GM12878 (cell line): ENCODE measurements at regions not wholly inside any gene's neighbourhood (a gene's known extent, or its start where the extent isn't known, plus 50 kb on each side); places are given as distances from the start of the nearest gene placed in this dataset.

ENCODE experiments used
- ATAC-seq: fragments of 200-7000 bp; cut with Tn5 transposase; 3 replicates; pipeline ENCODE4 v1.9.1; 2020; ENCODE audit warnings: mild to moderate bottlenecking, moderate library complexity
- BruUV-seq: library from RNA; stranded (reverse); fragments of 400-500 nt; replicated peaks from 2 replicates; lab custom pipeline; 2021; lab: Mats Ljungman, UMichigan
- CTCF ChIA-PET: fragments of 300-600 bp; sonication (Branson Sonifier 250); formaldehyde crosslinking; extraction: SDS; loops from one replicate; lab custom pipeline; 2021; ENCODE audit warnings: inconsistent platforms; lab: Yijun Ruan, JAX
- POLR2A ChIA-PET: fragments of 350-600 bp; formaldehyde crosslinking; extraction: SDS; loops from one replicate; lab custom pipeline; 2021; ENCODE audit warnings: inconsistent platforms; lab: Charles Lee
- RAD21 ChIA-PET: fragments of 300-600 bp; sonication (Branson Sonifier 250); formaldehyde crosslinking; loops from one replicate; lab custom pipeline; 2023; ENCODE audit warnings: antibody characterized with exemption; ENCODE audit not compliant: unreplicated experiment; lab: Charles Lee
- SMC1A ChIA-PET: fragments of 300-600 bp; sonication (Branson Sonifier 250); formaldehyde crosslinking; loops from one replicate; lab custom pipeline; 2023; ENCODE audit not compliant: unreplicated experiment, uncharacterized antibody; lab: Charles Lee
- DNase-seq: peaks from one replicate; pipeline ENCODE4 v3.0.0-alpha.2; 2011; ENCODE audit warnings: low read depth, low spot score
- FAIRE-seq: peaks from 3 replicates; lab custom pipeline; 2011; peaks lifted over from hg19 to GRCh38; lab: Jason Lieb, UNC
- H2AFZ ChIP-seq: 2 replicates; pipeline ENCODE4 v1.6.0; 2011; ENCODE audit warnings: low read depth, low read length, control low read depth; ENCODE audit not compliant: control insufficient read depth
- H3K27ac ChIP-seq: 2 replicates; pipeline ENCODE4 v1.5.1; 2011; ENCODE audit warnings: control low read depth; ENCODE audit not compliant: control insufficient read depth, insufficient read depth
- H3K27me3 ChIP-seq, 2 experiments: replicated peaks in 1 of 2; 2 replicates each; pipeline versions ENCODE4 v1.6.0 to v1.6.1; 2011; ENCODE audit warnings: low read length in 1 of 2; ENCODE audit not compliant: control insufficient read depth in 2 of 2, insufficient read depth in 2 of 2
- H3K36me3 ChIP-seq, 2 experiments: 2 replicates each; pipeline ENCODE4 v1.5.1; 2011; ENCODE audit warnings: low read length in 1 of 2; ENCODE audit not compliant: control insufficient read depth in 2 of 2, insufficient read depth in 2 of 2
- H3K4me1 ChIP-seq: 2 replicates; pipeline ENCODE4 v1.6.1; 2011; ENCODE audit warnings: mild to moderate bottlenecking, low read length, moderate library complexity, mixed read lengths; ENCODE audit not compliant: control insufficient read depth, insufficient read depth
- H3K4me2 ChIP-seq: 2 replicates; pipeline ENCODE4 v1.6.0; 2011; ENCODE audit warnings: control low read depth; ENCODE audit not compliant: control insufficient read depth, insufficient read depth
- H3K4me3 ChIP-seq: fragments of 200-600 bp; sonication (generic); 2 replicates; pipeline ENCODE4 v1.5.1; 2016
- H3K79me2 ChIP-seq: 2 replicates; pipeline ENCODE4 v1.6.0; 2011; ENCODE audit warnings: low read length; ENCODE audit not compliant: control insufficient read depth, insufficient read depth
- H3K9ac ChIP-seq: 2 replicates; pipeline ENCODE4 v1.8.0; 2011; ENCODE audit warnings: low read length, control low read depth, mixed read lengths; ENCODE audit not compliant: control insufficient read depth, insufficient read depth
- H3K9me3 ChIP-seq: replicated peaks from 3 replicates; pipeline ENCODE4 v1.5.1; 2011; ENCODE audit warnings: mild to moderate bottlenecking, low read length; ENCODE audit not compliant: control insufficient read depth, insufficient read depth
- H4K20me1 ChIP-seq: 2 replicates; pipeline ENCODE4 v1.6.0; 2011; ENCODE audit not compliant: control insufficient read depth, insufficient read depth
- BCL3 ChIP-seq: IDR thresholded peaks from 2 replicates; pipeline ENCODE4 v1.6.1; 2011; ENCODE audit warnings: borderline replicate concordance, low read depth, mild to moderate bottlenecking, moderate library complexity, low read length; ENCODE audit not compliant: insufficient read depth, poor library complexity, severe bottlenecking
- GATAD2B ChIP-seq: fragments of 450-650 bp; conservative IDR thresholded peaks from 2 replicates; pipeline ENCODE4 v1.6.1; 2017; ENCODE audit warnings: low read depth, mild to moderate bottlenecking, moderate library complexity
- IRF3 ChIP-seq: fragments of 450-650 bp; IDR thresholded peaks from 2 replicates; pipeline ENCODE4 v1.6.1; 2014; ENCODE audit warnings: mild to moderate bottlenecking
- TBL1XR1 ChIP-seq: IDR thresholded peaks from 2 replicates; pipeline ENCODE4 v1.6.1; 2012; ENCODE audit warnings: low read depth, low read length, improper control_type of control experiment
- WGBS: methylation state at CpG from one replicate; pipeline ENCODE4 v1.1.6; 2016; ENCODE audit warnings: low lambda C conversion rate; ENCODE audit not compliant: insufficient replicate concordance, insufficient coverage; ENCODE audit errors: missing lambda C conversion rate; 5-methylcytosine and 5-hydroxymethylcytosine counted together
- in situ Hi-C: fragments of 300-500 bp; cut with MboI; formaldehyde crosslinking; loops from 9 replicates; pipeline ENCODE4 v1.14.3; 2018; ENCODE audit warnings: mixed read lengths
- intact Hi-C: fragments of 100-400 bp; cut with micrococcal nuclease; formaldehyde crosslinking; loops from one replicate; pipeline ENCODE4 v1.14.2; 2022; ENCODE audit not compliant: unreplicated experiment
- TF ChIP-seq, protein P1 (sequence below): fragments of 150-350 bp; IDR thresholded peaks from 2 replicates; pipeline ENCODE4 v1.6.1; 2016; ENCODE audit warnings: low read depth, low read length

GRCh38 chr15:54816401-54816800, 380.3 kb downstream of the RSL24D1 start:
- POLR2A ChIA-PET, result no interaction called here
- 0% methylated on average over 1 of the region's 1 CpG for WGBS
- in situ Hi-C loops, result no loop called here

GRCh38 chr15:54815556-54815955, 381.2 kb downstream of the RSL24D1 start:
- Histone ChIP-seq H3K27ac (no peak overlapping the region), H3K4me2 (no peak overlapping the region), H3K27me3 (no peaks in the 10 kb centered on the region), H2AFZ (no peak overlapping the region), H3K4me3 (no peak overlapping the region), H3K36me3 (no peaks in the 10 kb centered on the region), H3K79me2 (no peaks in the 10 kb centered on the region), H4K20me1 (no peaks in the 10 kb centered on the region), H3K9ac (no peak overlapping the region), H3K4me1 (no peaks in the 10 kb centered on the region), H3K9me3 (no peaks in the 10 kb centered on the region; the same call in 2 of the 3 replicates)
- FAIRE-seq, result no peak
- no peak for DNase-seq
- ChIA-PET RAD21 (no interaction called here), POLR2A (no interaction called here), CTCF (no interaction called here), SMC1A (no interaction called here)
- TF ChIP-seq GATAD2B (no peak), TBL1XR1 (no peak), BCL3 (no peak)
- TF ChIP-seq, protein P1, sequence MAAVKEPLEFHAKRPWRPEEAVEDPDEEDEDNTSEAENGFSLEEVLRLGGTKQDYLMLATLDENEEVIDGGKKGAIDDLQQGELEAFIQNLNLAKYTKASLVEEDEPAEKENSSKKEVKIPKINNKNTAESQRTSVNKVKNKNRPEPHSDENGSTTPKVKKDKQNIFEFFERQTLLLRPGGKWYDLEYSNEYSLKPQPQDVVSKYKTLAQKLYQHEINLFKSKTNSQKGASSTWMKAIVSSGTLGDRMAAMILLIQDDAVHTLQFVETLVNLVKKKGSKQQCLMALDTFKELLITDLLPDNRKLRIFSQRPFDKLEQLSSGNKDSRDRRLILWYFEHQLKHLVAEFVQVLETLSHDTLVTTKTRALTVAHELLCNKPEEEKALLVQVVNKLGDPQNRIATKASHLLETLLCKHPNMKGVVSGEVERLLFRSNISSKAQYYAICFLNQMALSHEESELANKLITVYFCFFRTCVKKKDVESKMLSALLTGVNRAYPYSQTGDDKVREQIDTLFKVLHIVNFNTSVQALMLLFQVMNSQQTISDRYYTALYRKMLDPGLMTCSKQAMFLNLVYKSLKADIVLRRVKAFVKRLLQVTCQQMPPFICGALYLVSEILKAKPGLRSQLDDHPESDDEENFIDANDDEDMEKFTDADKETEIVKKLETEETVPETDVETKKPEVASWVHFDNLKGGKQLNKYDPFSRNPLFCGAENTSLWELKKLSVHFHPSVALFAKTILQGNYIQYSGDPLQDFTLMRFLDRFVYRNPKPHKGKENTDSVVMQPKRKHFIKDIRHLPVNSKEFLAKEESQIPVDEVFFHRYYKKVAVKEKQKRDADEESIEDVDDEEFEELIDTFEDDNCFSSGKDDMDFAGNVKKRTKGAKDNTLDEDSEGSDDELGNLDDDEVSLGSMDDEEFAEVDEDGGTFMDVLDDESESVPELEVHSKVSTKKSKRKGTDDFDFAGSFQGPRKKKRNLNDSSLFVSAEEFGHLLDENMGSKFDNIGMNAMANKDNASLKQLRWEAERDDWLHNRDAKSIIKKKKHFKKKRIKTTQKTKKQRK, result no peak
- BruUV-seq, result no TSS peak
- intact Hi-C loops (no loop called here), in situ Hi-C loops (no loop called here)
- 0% methylated on average over 4 of the region's 4 CpGs for WGBS
- no peak for ATAC-seq

More at GRCh38 chr15:54816401-54816800, 380.3 kb downstream of the RSL24D1 start:
- Histone ChIP-seq H3K27me3 (no peaks in the 10 kb centered on the region), H3K9ac (no peak overlapping the region), H3K4me2 (no peak overlapping the region), H3K36me3 (no peaks in the 10 kb centered on the region), H3K4me3 (no peak overlapping the region), H2AFZ (no peak overlapping the region), H3K27ac (no peak overlapping the region), H3K79me2 (no peaks in the 10 kb centered on the region), H4K20me1 (no peaks in the 10 kb centered on the region), H3K9me3 (no peaks in the 10 kb centered on the region; the same call in 2 of the 3 replicates), H3K4me1 (no peaks in the 10 kb centered on the region)
- BruUV-seq, result no TSS peak
- ChIA-PET RAD21 (no interaction called here), SMC1A (interaction anchor here (1.3 kb wide), 1 partner anchor 8 kb away, joined by 3 read pairs; no protein-coding TSS in a partner anchor), CTCF (no interaction called here)
- ATAC-seq (no peak), FAIRE-seq (no peak), DNase-seq (no peak)
- no peak for TF ChIP-seq IRF3
- intact Hi-C loops, result no loop called here
